ENCODE measurements at regions not wholly inside any gene's neighbourhood (a gene's known extent, or its start where the extent isn't known, plus 50 kb on each side); places are given as distances from the start of the nearest gene placed in this dataset.

GRCh38 chr15:98514034-98514622 is 134.2 kb upstream of the IGF1R start:
- TF ChIP-seq ZNF277 (CRISPR knock-in tag; IDR thresholded peaks at IDR 0.05; ENCODE audit: borderline replicate concordance) (no peak), ZNF311 (CRISPR knock-in tag; IDR thresholded peaks at IDR 0.05) (no peak), POLR2A (conservative IDR thresholded peaks at IDR 0.05) (no peak), BRCA1 (IDR thresholded peaks at IDR 0.05) (no peak), BRCA1 (CRISPR knock-in tag; IDR thresholded peaks at IDR 0.05) (no peak), SRF (CRISPR knock-in tag; IDR thresholded peaks at IDR 0.05) (no peak), HMGN3 (IDR thresholded peaks at IDR 0.05; ENCODE audit: borderline replicate concordance, extremely low read depth, insufficient read length, low read depth, low read length) (no peak), REST (IDR thresholded peaks at IDR 0.05; ENCODE audit: borderline replicate concordance) (no peak), REST (CRISPR knock-in tag; IDR thresholded peaks at IDR 0.05; ENCODE audit: low read depth) (no peak), FOXA3 (CRISPR knock-in tag; conservative IDR thresholded peaks at IDR 0.05 in 1 of 2, IDR thresholded peaks at IDR 0.05 in 1 of 2) (no peak), STAT5B (CRISPR knock-in tag; IDR thresholded peaks at IDR 0.05) (no peak), ZNF780A (CRISPR knock-in tag; IDR thresholded peaks at IDR 0.05) (no peak), EP300 (IDR thresholded peaks at IDR 0.05; ENCODE audit: low read length) (no peak), ELK1 (CRISPR knock-in tag; IDR thresholded peaks at IDR 0.05) (no peak), MAX (CRISPR knock-in tag; IDR thresholded peaks at IDR 0.05) (no peak), ZSCAN29 (IDR thresholded peaks at IDR 0.05) (no peak)
